IMR-90 (cell line): ENCODE measurements at regions not wholly inside any gene's neighbourhood (a gene's known extent, or its start where the extent isn't known, plus 50 kb on each side); places are given as distances from the start of the nearest gene placed in this dataset.

Source experiments
- ATAC-seq: fragments of 200-7000 bp; cut with Tn5 transposase; 2 replicates; pipeline ENCODE4 v1.9.1; 2020; ENCODE audit warnings: low read depth, mild to moderate bottlenecking, moderate library complexity
- BruUV-seq: library from RNA; stranded (reverse); fragments of 400-500 nt; replicated peaks from 2 replicates; lab custom pipeline; 2021; lab: Mats Ljungman, UMichigan
- CTCF ChIA-PET: fragments of 300-600 bp; formaldehyde crosslinking; extraction: SDS; loops from one replicate; lab custom pipeline; 2021; ENCODE audit warnings: antibody characterized with exemption; lab: Yijun Ruan, JAX
- POLR2A ChIA-PET: fragments of 300-600 bp; sonication (Branson Sonifier 250); formaldehyde crosslinking; loops from one replicate; lab custom pipeline; 2022; ENCODE audit warnings: antibody characterized with exemption; ENCODE audit not compliant: unreplicated experiment; lab: Charles Lee
- DNase-seq: peaks from one replicate; pipeline ENCODE4 v3.0.0; 2013
- H2AFZ ChIP-seq: replicated peaks from 2 replicates; pipeline ENCODE3; 2013; ENCODE audit warnings: low read length, mild to moderate bottlenecking; ENCODE audit not compliant: poor library complexity
- H2AK5ac ChIP-seq: 2 replicates; pipeline ENCODE4 v1.6.1; 2013; ENCODE audit warnings: low read depth, low read length, inconsistent platforms
- H2AK9ac ChIP-seq: replicated peaks from 2 replicates; pipeline ENCODE3; 2013; ENCODE audit warnings: mild to moderate bottlenecking, low read depth, low read length, moderate library complexity; ENCODE audit not compliant: poor library complexity
- H2BK120ac ChIP-seq: 2 replicates; pipeline ENCODE4 v1.6.1; 2013; ENCODE audit warnings: low read depth, low read length, inconsistent platforms
- H2BK15ac ChIP-seq: 3 replicates; pipeline ENCODE4 v1.6.1; 2013; ENCODE audit warnings: low read depth, low read length, inconsistent platforms
- H2BK20ac ChIP-seq: 2 replicates; pipeline ENCODE4 v1.6.1; 2013; ENCODE audit warnings: low read depth, mild to moderate bottlenecking, inconsistent platforms, low read length, moderate library complexity
- H2BK5ac ChIP-seq: 2 replicates; pipeline ENCODE4 v1.6.1; 2013; ENCODE audit warnings: mild to moderate bottlenecking, low read depth, low read length, inconsistent platforms; ENCODE audit not compliant: poor library complexity, severe bottlenecking
- H3K14ac ChIP-seq: replicated peaks from 2 replicates; pipeline ENCODE4 v1.6.1; 2013; ENCODE audit warnings: low read depth, low read length, inconsistent platforms
- H3K18ac ChIP-seq: 2 replicates; pipeline ENCODE4 v1.6.1; 2013; ENCODE audit warnings: low read depth, low read length, control low read depth
- H3K23ac ChIP-seq: 2 replicates; pipeline ENCODE4 v1.6.1; 2013; ENCODE audit warnings: low read depth, low read length, inconsistent platforms
- H3K27ac ChIP-seq: 2 replicates; pipeline ENCODE4 v1.5.1; 2013; ENCODE audit warnings: mild to moderate bottlenecking, control low read depth, low read length; ENCODE audit not compliant: insufficient read depth
- H3K27me3 ChIP-seq: 2 replicates; pipeline ENCODE4 v1.6.1; 2013; ENCODE audit warnings: low read length; ENCODE audit not compliant: control insufficient read depth, insufficient read depth
- H3K36me3 ChIP-seq: 2 replicates; pipeline ENCODE4 v1.6.1; 2013; ENCODE audit warnings: low read length, mixed read lengths; ENCODE audit not compliant: control insufficient read depth, insufficient read depth
- H3K4ac ChIP-seq: 2 replicates; pipeline ENCODE4 v1.6.1; 2013; ENCODE audit warnings: low read depth, low read length, inconsistent platforms
- H3K4me1 ChIP-seq: 2 replicates; pipeline ENCODE4 v1.6.1; 2013; ENCODE audit warnings: low read length, mixed read lengths; ENCODE audit not compliant: control insufficient read depth, insufficient read depth
- H3K4me2 ChIP-seq: 2 replicates; pipeline ENCODE4 v1.6.1; 2013; ENCODE audit warnings: low read depth, mild to moderate bottlenecking, control low read depth, low read length, moderate library complexity
- H3K4me3 ChIP-seq: 2 replicates; pipeline ENCODE4 v1.5.1; 2013; ENCODE audit warnings: low read depth, mild to moderate bottlenecking, control low read depth, low read length, moderate library complexity; ENCODE audit not compliant: insufficient read depth
- H3K56ac ChIP-seq: 2 replicates; pipeline ENCODE4 v1.6.1; 2013; ENCODE audit warnings: low read length, inconsistent platforms; ENCODE audit not compliant: insufficient read depth; ENCODE audit errors: extremely low read depth
- H3K79me1 ChIP-seq, 2 experiments: 2 replicates each; pipeline ENCODE4 v1.6.1; 2013; ENCODE audit warnings: low read length in 2 of 2, inconsistent platforms in 1 of 2, low read depth in 1 of 2
- H3K9ac ChIP-seq: 2 replicates; pipeline ENCODE4 v1.6.1; 2013; ENCODE audit warnings: low read depth, low read length, control low read depth
- H3K9me1 ChIP-seq: 2 replicates; pipeline ENCODE4 v1.6.1; 2013; ENCODE audit warnings: low read length, inconsistent platforms; ENCODE audit not compliant: insufficient read depth
- H3K9me3 ChIP-seq: 2 replicates; pipeline ENCODE4 v1.6.1; 2013; ENCODE audit warnings: low read length; ENCODE audit not compliant: control insufficient read depth, insufficient read depth
- H4K20me1 ChIP-seq: 2 replicates; pipeline ENCODE4 v1.6.1; 2013; ENCODE audit warnings: low read length, inconsistent platforms; ENCODE audit not compliant: insufficient read depth
- H4K5ac ChIP-seq: 2 replicates; pipeline ENCODE4 v1.6.1; 2013; ENCODE audit warnings: mild to moderate bottlenecking, low read depth, low read length, control low read depth
- H4K8ac ChIP-seq, 2 experiments: 2 replicates each; pipeline ENCODE4 v1.6.1; 2013; ENCODE audit warnings: low read depth in 2 of 2, low read length in 2 of 2, control low read depth in 1 of 2, inconsistent platforms in 1 of 2
- H4K91ac ChIP-seq: 2 replicates; pipeline ENCODE4 v1.6.1; 2013; ENCODE audit warnings: low read depth, low read length, inconsistent platforms; ENCODE audit not compliant: insufficient read depth
- CEBPB ChIP-seq: IDR thresholded peaks from 2 replicates; pipeline ENCODE4 v1.6.1; 2012; ENCODE audit warnings: low read depth, low read length, improper control_type of control experiment
- CHD1 ChIP-seq: IDR thresholded peaks from 2 replicates; pipeline ENCODE4 v1.6.1; 2012; ENCODE audit warnings: low read depth, low read length, improper control_type of control experiment
- NFE2L2 ChIP-seq: fragments of 150-350 bp; IDR thresholded peaks from 2 replicates; pipeline ENCODE4 v1.6.1; 2016; ENCODE audit warnings: low read depth, mild to moderate bottlenecking, low read length
- POLR2A ChIP-seq: IDR thresholded peaks from 2 replicates; pipeline ENCODE4 v1.6.1; 2012; ENCODE audit warnings: mild to moderate bottlenecking, low read depth, low read length
- RAD21 ChIP-seq: IDR thresholded peaks from 2 replicates; pipeline ENCODE4 v1.6.1; 2012; ENCODE audit warnings: low read length, improper control_type of control experiment
- RCOR1 ChIP-seq: IDR thresholded peaks from 2 replicates; pipeline ENCODE4 v1.6.1; 2012; ENCODE audit warnings: mild to moderate bottlenecking, low read length, improper control_type of control experiment; ENCODE audit not compliant: insufficient replicate concordance
- SMC3 ChIP-seq: fragments of 150-350 bp; IDR thresholded peaks from 2 replicates; pipeline ENCODE4 v1.6.1; 2016; ENCODE audit warnings: low read depth, mild to moderate bottlenecking, antibody characterized with exemption, low read length, moderate library complexity
- WGBS, 2 experiments: methylation state at CpG; one replicate each; pipeline versions ENCODE4 v1.1.5 to v1.1.7; 2013; ENCODE audit warnings: missing lambda C conversion rate in 2 of 2; ENCODE audit not compliant: insufficient read length in 1 of 2; ENCODE audit errors: extremely low coverage in 2 of 2; 5-methylcytosine and 5-hydroxymethylcytosine counted together
- dilution Hi-C: fragments of 300-500 bp; cut with HindIII; formaldehyde crosslinking; loops from one replicate; pipeline ENCODE4 v1.14.3; 2018; ENCODE audit warnings: low sequenced_read_pairs; ENCODE audit not compliant: unreplicated experiment
- in situ Hi-C: fragments of 300-500 bp; cut with MboI; formaldehyde crosslinking; loops from 3 replicates; pipeline ENCODE4 v1.14.3; 2019; ENCODE audit warnings: low sequenced_read_pairs, inconsistent platforms, mixed read lengths
- intact Hi-C: fragments of 100-400 bp; cut with micrococcal nuclease; formaldehyde crosslinking; loops from 2 replicates; pipeline ENCODE4 v1.10.0; 2022
- TF ChIP-seq, protein P1 (sequence below): fragments of 150-350 bp; IDR thresholded peaks from 2 replicates; pipeline ENCODE4 v1.6.1; 2017; ENCODE audit warnings: mild to moderate bottlenecking, antibody characterized with exemption, low read length, low read depth

GRCh38 chr16:87160234-87160636, 157.0 kb downstream of the C16orf95 start:
- no peak for DNase-seq
- no peak for TF ChIP-seq RCOR1
- no peak for TF ChIP-seq CHD1
- no peak for TF ChIP-seq SMC3
- TF ChIP-seq NFE2L2 = no peak
- TF ChIP-seq, protein P1, sequence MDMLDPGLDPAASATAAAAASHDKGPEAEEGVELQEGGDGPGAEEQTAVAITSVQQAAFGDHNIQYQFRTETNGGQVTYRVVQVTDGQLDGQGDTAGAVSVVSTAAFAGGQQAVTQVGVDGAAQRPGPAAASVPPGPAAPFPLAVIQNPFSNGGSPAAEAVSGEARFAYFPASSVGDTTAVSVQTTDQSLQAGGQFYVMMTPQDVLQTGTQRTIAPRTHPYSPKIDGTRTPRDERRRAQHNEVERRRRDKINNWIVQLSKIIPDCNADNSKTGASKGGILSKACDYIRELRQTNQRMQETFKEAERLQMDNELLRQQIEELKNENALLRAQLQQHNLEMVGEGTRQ = no peak
- TF ChIP-seq POLR2A = no peak
- no peak for TF ChIP-seq CEBPB
- TF ChIP-seq RAD21 = no peak
- no peak overlapping the region for H3K9ac ChIP-seq

More at GRCh38 chr16:87160234-87160636, 157.0 kb downstream of the C16orf95 start:
- no peak overlapping the region for H2AK5ac ChIP-seq
- no peaks in the 10 kb centered on the region for H3K36me3 ChIP-seq
- H2AFZ ChIP-seq = peak overlapping the region; percentile 13
- no peaks in the 10 kb centered on the region for H4K20me1 ChIP-seq
- no peaks in the 10 kb centered on the region for H3K9me1 ChIP-seq
- H3K4me2 ChIP-seq = no peak overlapping the region
- BruUV-seq = no TSS peak
- 0 out of 2 replicates have a peak overlapping the region, but pooled peaks have one; percentile 2 for H3K14ac ChIP-seq
- intact Hi-C loops = no loop called here
- H2BK120ac ChIP-seq = no peak overlapping the region
- no peak overlapping the region for H2BK15ac ChIP-seq
- H2AK9ac ChIP-seq = no peak overlapping the region
- 0 out of 2 replicates have a peak, but pooled peaks have one; percentile 11 for ATAC-seq
- ChIA-PET POLR2A (no interaction called here), CTCF (interaction anchor here (0.7 kb wide), 1 partner anchor 593 kb away, joined by 3 read pairs; no protein-coding TSS in a partner anchor)
- H3K27ac ChIP-seq = no peak overlapping the region
- H3K23ac ChIP-seq = peak overlapping the region; percentile 15; the same call in 1 of the 2 replicates
- no peak overlapping the region for H4K5ac ChIP-seq
- H3K27me3 ChIP-seq = peaks cover 41% of the 10 kb centered on the region
- no peak overlapping the region for H4K8ac ChIP-seq
- no peak overlapping the region for H3K4me3 ChIP-seq
- in situ Hi-C loops = no loop called here
- no peaks in the 10 kb centered on the region for H3K79me1 ChIP-seq
- peaks cover 2% of the 10 kb centered on the region; the same call in 1 of the 2 replicates for H3K9me3 ChIP-seq
- H4K91ac ChIP-seq = no peak overlapping the region
- no peak overlapping the region for H3K4ac ChIP-seq
- H2BK20ac ChIP-seq = no peak overlapping the region
- dilution Hi-C loops = no loop called here
- no peaks in the 10 kb centered on the region for H3K4me1 ChIP-seq
- 55% methylated on average over 4 of the region's 15 CpGs; no CpG with 5 or more reads in 1 of the 2 experiments for WGBS, 2 experiments
- H3K18ac ChIP-seq = no peak overlapping the region
- no peak overlapping the region for H2BK5ac ChIP-seq
- no peak overlapping the region for H3K56ac ChIP-seq
